Right lobe of liver (tissue), 4 donors: ENCODE measurements at regions not wholly inside any gene's neighbourhood (a gene's known extent, or its start where the extent isn't known, plus 50 kb on each side); places are given as distances from the start of the nearest gene placed in this dataset.

Experiments used
- CTCF ChIP-seq, 4 donors: fragments of 200-600 bp in 3 of 4; fragments of 450-650 bp in 1 of 4; IDR thresholded peaks; one replicate each; pipeline versions ENCODE4 v1.5.1 to v1.8.0; 2016 to 2022; ENCODE audit warnings: antibody characterized with exemption in 4 of 4, mild to moderate bottlenecking in 2 of 4
- POLR2A ChIP-seq: fragments of 450-650 bp; IDR thresholded peaks from one replicate; pipeline ENCODE4 v1.6.1; 2017; ENCODE audit warnings: antibody characterized with exemption, mild to moderate bottlenecking
- donor health status: DM: no; HTN: no; CAD: no.
- donor health status: DM: no; HTN: no; CAD: no.
- donor health status: DM: no; HTN: yes; CAD: no.

DNA sequence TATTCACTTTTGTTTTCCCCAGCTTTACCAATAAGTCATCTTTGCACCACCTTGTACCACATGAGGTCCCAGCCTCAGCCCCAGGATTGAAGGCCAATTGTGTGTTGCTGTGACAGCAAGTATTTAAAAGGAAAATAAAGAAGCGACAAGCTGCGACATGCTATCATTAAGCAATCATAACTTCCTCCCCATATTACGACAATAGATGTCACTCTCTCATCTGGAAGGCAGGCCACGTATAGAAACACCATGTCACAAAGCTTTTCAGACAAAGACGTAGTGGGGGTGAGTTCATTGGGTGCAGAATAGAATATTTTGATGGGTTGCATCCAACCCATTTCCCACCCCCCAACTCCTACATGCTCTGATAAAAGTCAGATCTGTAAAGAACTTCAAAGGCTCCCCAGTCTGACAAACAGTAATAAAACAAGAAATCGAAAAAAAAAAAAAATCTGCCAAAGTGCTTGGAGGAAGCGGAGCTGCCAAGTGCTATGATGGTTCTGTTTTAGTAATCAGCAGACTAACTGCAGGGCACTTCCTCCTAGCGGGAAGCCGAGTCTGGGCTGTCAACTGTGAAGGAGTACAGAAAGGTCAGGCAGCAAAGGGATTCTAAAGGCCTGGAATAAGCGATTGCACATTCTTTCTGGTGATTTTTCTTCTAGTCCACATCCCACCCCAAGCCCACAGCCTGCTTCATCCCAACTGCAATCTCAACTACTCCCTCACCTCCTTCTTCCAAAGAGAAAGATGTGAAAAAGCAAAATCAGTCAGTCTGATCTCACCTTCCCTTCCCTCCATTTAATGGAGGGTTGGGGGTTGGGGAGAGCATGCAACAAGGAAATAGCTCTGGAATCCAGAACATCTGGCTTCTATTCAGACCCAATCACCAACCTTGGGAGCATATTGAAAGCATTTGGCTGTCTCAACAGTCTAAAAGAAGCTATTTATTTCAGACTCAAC is 131.4 kb upstream of the UBASH3B start:
- TF ChIP-seq CTCF (IDR thresholded peaks at IDR 0.05) = no peak
- TF ChIP-seq POLR2A = no peak
